Neuronal stem cell (in vitro differentiated cells): ENCODE measurements at regions not wholly inside any gene's neighbourhood (a gene's known extent, or its start where the extent isn't known, plus 50 kb on each side); places are given as distances from the start of the nearest gene placed in this dataset.

Source experiments
- DNase-seq: peaks from one replicate; pipeline ENCODE4 v3.0.0-alpha.2; 2013; ENCODE audit warnings: low spot score
- H2AFZ ChIP-seq: one replicate; pipeline ENCODE4 v1.6.1; 2013; ENCODE audit warnings: mild to moderate bottlenecking, low read length, inconsistent platforms
- H2AK5ac ChIP-seq: 2 replicates; pipeline ENCODE4 v1.6.1; 2013; ENCODE audit warnings: low read depth, mild to moderate bottlenecking, inconsistent platforms, low read length, moderate library complexity, mixed read lengths
- H2BK120ac ChIP-seq: 2 replicates; pipeline ENCODE4 v1.6.1; 2013; ENCODE audit warnings: low read depth, mild to moderate bottlenecking, inconsistent platforms, low read length, moderate library complexity, mixed read lengths
- H2BK12ac ChIP-seq: one replicate; pipeline ENCODE4 v1.6.1; 2013; ENCODE audit warnings: low read length, inconsistent platforms
- H2BK15ac ChIP-seq: 2 replicates; pipeline ENCODE4 v1.6.1; 2013; ENCODE audit warnings: mild to moderate bottlenecking, low read length, inconsistent platforms, mixed read lengths
- H2BK5ac ChIP-seq: one replicate; pipeline ENCODE4 v1.6.1; 2013; ENCODE audit warnings: inconsistent platforms, mild to moderate bottlenecking, low read length, moderate library complexity
- H3K14ac ChIP-seq: one replicate; pipeline ENCODE4 v1.6.1; 2013; ENCODE audit warnings: low read length, inconsistent platforms
- H3K18ac ChIP-seq: 2 replicates; pipeline ENCODE4 v1.6.1; 2013; ENCODE audit warnings: low read length, inconsistent platforms
- H3K23ac ChIP-seq: 2 replicates; pipeline ENCODE4 v1.6.1; 2013; ENCODE audit warnings: low read depth, mild to moderate bottlenecking, mixed read lengths, low read length, inconsistent platforms; ENCODE audit not compliant: poor library complexity
- H3K27ac ChIP-seq: replicated peaks from 3 replicates; pipeline ENCODE4 v1.5.1; 2013; ENCODE audit warnings: low read length, inconsistent platforms
- H3K27me3 ChIP-seq, 3 experiments: 2 replicates each; pipeline ENCODE4 v1.6.1; 2013; ENCODE audit warnings: low read length in 3 of 3, mild to moderate bottlenecking in 2 of 3, inconsistent platforms in 1 of 3, low read depth in 1 of 3, mixed read lengths in 1 of 3, moderate library complexity in 1 of 3; ENCODE audit not compliant: control insufficient read depth in 3 of 3, insufficient read depth in 3 of 3
- H3K36me3 ChIP-seq, 2 donors: replicated peaks in 1 of 2; 2 replicates each; pipeline ENCODE4 v1.6.1; 2013; ENCODE audit warnings: low read length in 2 of 2; ENCODE audit not compliant: control insufficient read depth in 2 of 2, insufficient read depth in 2 of 2
- H3K4ac ChIP-seq: 2 replicates; pipeline ENCODE4 v1.6.1; 2013; ENCODE audit warnings: inconsistent platforms, mild to moderate bottlenecking, low read length, moderate library complexity
- H3K4me1 ChIP-seq, 2 donors: 1 replicate in 1 of 2; 2 replicates in 1 of 2; pipeline ENCODE4 v1.6.1; 2013; ENCODE audit warnings: low read length in 2 of 2, low read depth in 1 of 2; ENCODE audit not compliant: control insufficient read depth in 2 of 2, insufficient read depth in 1 of 2
- H3K4me2 ChIP-seq: one replicate; pipeline ENCODE4 v1.6.1; 2013; ENCODE audit warnings: mild to moderate bottlenecking, low read length, inconsistent platforms; ENCODE audit not compliant: insufficient read depth, poor library complexity, severe bottlenecking
- H3K4me3 ChIP-seq, 2 donors: 2 replicates each; pipeline ENCODE4 v1.5.1; 2013; ENCODE audit warnings: low read length in 2 of 2, mild to moderate bottlenecking in 2 of 2, inconsistent platforms in 1 of 2, moderate library complexity in 1 of 2
- H3K79me1 ChIP-seq: one replicate; pipeline ENCODE4 v1.6.1; 2013; ENCODE audit warnings: low read depth, mild to moderate bottlenecking, inconsistent platforms, low read length, moderate library complexity
- H3K9ac ChIP-seq: one replicate; pipeline ENCODE4 v1.6.1; 2013; ENCODE audit warnings: mild to moderate bottlenecking, low read depth, low read length, inconsistent platforms; ENCODE audit not compliant: poor library complexity
- H3K9me3 ChIP-seq, 2 donors: replicated peaks in 1 of 2; 2 replicates each; pipeline versions ENCODE3 to v1.6.1; 2013; ENCODE audit warnings: low read length in 2 of 2, mild to moderate bottlenecking in 2 of 2, inconsistent platforms in 1 of 2, low read depth in 1 of 2, mixed read lengths in 1 of 2, moderate library complexity in 1 of 2; ENCODE audit not compliant: control insufficient read depth in 2 of 2, insufficient read depth in 1 of 2
- H4K8ac ChIP-seq: one replicate; pipeline ENCODE4 v1.6.1; 2013; ENCODE audit warnings: low read depth, mild to moderate bottlenecking, inconsistent platforms, low read length, moderate library complexity
- H4K91ac ChIP-seq: one replicate; pipeline ENCODE4 v1.6.1; 2013; ENCODE audit warnings: low read length, low read depth, mild to moderate bottlenecking, inconsistent platforms; ENCODE audit not compliant: poor library complexity
- WGBS, 2 donors: extraction: QIAGEN DNeasy Blood & Tissue Kit; methylation state at CpG; one replicate each; pipeline ENCODE4 v1.1.7; 2013; ENCODE audit warnings: missing lambda C conversion rate in 2 of 2, mixed read lengths in 1 of 2; ENCODE audit not compliant: insufficient read length in 2 of 2, insufficient replicate concordance in 1 of 2; ENCODE audit errors: extremely low coverage in 2 of 2; 5-methylcytosine and 5-hydroxymethylcytosine counted together

DNA sequence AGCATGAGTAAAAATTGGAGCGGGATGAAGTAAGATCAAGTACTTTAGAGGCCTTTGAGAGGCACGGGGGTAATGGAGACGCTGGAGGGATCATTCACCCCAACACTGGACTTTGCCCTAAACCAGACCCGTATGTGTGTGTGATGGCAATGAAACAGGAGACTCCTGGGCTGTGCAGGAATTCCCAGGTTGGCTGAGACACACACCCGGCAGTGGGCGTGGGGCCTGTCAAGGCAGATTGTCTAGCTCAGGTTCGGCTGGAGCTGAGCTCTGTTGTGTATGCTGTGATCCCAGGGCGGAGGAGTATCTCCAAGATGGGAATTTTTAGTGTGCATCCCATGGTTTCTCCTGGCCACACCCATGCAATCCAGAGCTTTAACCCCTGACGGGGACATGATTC is 83.2 kb upstream of the MC2R start:
- peak overlapping the region; percentile 17 for H2AFZ ChIP-seq
- no CpG with 5 or more reads among the region's 9 CpGs for WGBS, 2 donors
- H3K4me1 ChIP-seq: no peaks in the 10 kb centered on the region
- no peak overlapping the region for H2BK5ac ChIP-seq
- H3K79me1 ChIP-seq: no peaks in the 10 kb centered on the region
- no peak overlapping the region for H2BK12ac ChIP-seq
- H3K9me3 ChIP-seq: peaks cover 0 to 4% of the 10 kb centered on the region in 2 donors
- H3K9ac ChIP-seq: no peak overlapping the region
- no peak overlapping the region for H3K4me2 ChIP-seq
- no peak overlapping the region for H2BK15ac ChIP-seq
- no peaks in the 10 kb centered on the region for H3K36me3 ChIP-seq
- H2BK120ac ChIP-seq: no peak overlapping the region
- H4K91ac ChIP-seq: no peak overlapping the region
- H3K23ac ChIP-seq: no peak overlapping the region
- H3K4me3 ChIP-seq: no peak overlapping the region
- H3K27ac ChIP-seq: no peak overlapping the region
- no peak overlapping the region for H2AK5ac ChIP-seq
- no peak overlapping the region for H3K4ac ChIP-seq
- no peak for DNase-seq
- no peak overlapping the region for H3K14ac ChIP-seq
- H3K27me3 ChIP-seq: no peaks in the 10 kb centered on the region
- no peak overlapping the region for H4K8ac ChIP-seq
- H3K18ac ChIP-seq: no peak overlapping the region

DNA sequence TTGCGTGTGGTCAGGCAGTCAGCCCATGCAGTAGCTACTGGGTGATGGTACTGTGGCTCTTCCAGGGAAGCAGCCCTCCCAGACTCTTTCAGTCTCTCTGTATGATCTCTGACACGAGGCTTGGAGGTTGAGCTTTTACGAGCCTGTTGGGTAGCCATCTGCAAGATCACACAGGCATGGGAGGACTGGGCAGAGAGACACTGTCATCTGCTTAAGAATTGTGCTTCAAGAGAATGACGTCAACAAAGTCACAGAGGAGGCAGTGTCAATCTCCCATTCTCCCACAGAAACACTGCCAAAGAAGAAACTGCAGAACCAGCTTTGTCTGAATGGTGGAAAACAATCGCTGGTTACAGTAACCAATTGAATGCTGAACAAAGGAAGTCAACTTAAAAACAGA is 78.4 kb upstream of the MC2R start:
- H2BK5ac ChIP-seq: no peak overlapping the region
- no peak overlapping the region for H3K4me3 ChIP-seq
- H2AFZ ChIP-seq: no peak overlapping the region
- H3K36me3 ChIP-seq: no peaks in the 10 kb centered on the region
- H3K27me3 ChIP-seq: no peaks in the 10 kb centered on the region
- no peak overlapping the region for H3K27ac ChIP-seq
- H3K18ac ChIP-seq: peak overlapping the region; percentile 15
- no peak for DNase-seq
- no peak overlapping the region for H3K4me2 ChIP-seq
- no peaks in the 10 kb centered on the region for H3K79me1 ChIP-seq
- whole genome bisulfite sequencing, 2 donors: no CpG with 5 or more reads among the region's 5 CpGs
- H3K23ac ChIP-seq: no peak overlapping the region
- no peak overlapping the region for H3K4ac ChIP-seq
- H4K91ac ChIP-seq: no peak overlapping the region
- no peak overlapping the region for H2AK5ac ChIP-seq
- no peak overlapping the region for H3K14ac ChIP-seq
- no peak overlapping the region for H2BK12ac ChIP-seq
- H3K9me3 ChIP-seq: peaks cover 0 to 2% of the 10 kb centered on the region in 2 donors
- H2BK120ac ChIP-seq: no peak overlapping the region
- H2BK15ac ChIP-seq: no peak overlapping the region
- H3K9ac ChIP-seq: no peak overlapping the region
- no peaks in the 10 kb centered on the region for H3K4me1 ChIP-seq
- H4K8ac ChIP-seq: no peak overlapping the region

DNA sequence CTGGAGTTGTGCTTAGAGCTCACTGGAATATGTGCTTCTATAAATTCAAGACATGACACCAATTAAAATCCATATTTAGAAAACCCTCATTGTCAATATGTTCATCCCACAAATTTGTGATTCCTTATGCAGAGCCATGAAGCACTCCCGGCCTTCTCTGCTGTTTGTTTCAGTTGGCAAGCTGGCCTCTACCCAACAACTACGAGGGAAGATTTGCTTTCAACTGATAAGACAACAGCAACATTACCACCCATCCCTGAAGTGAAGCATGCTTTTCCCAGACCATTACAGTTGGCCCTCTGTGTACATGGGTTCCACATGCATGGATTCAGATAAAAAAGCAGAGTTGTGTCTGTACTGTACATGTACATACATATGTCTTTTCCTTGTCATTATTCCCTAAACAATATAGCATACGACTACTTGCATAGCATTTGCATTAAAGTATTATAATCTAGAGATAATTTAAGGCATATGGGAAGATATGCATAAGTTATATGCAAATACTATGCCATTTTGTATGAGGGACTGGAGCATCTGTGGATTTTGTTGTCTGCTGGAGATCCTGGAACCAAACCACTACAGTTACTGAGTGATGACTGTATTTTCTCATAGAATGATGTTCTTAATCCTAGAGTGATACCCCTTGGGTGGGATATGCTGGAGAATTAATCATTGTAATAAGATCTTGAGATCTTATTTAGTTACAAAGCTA is 77.6 kb upstream of the MC2R start:
- no peak overlapping the region for H2BK12ac ChIP-seq
- H2AK5ac ChIP-seq: no peak overlapping the region
- no peak overlapping the region for H3K23ac ChIP-seq
- H3K36me3 ChIP-seq: no peaks in the 10 kb centered on the region
- no peak overlapping the region for H3K18ac ChIP-seq
- H4K91ac ChIP-seq: no peak overlapping the region
- H3K9me3 ChIP-seq: peaks cover 0 to 2% of the 10 kb centered on the region in 2 donors
- H4K8ac ChIP-seq: no peak overlapping the region
- H3K4ac ChIP-seq: no peak overlapping the region
- H3K27ac ChIP-seq: no peak overlapping the region
- no peak overlapping the region for H3K4me3 ChIP-seq
- H3K9ac ChIP-seq: no peak overlapping the region
- no peak overlapping the region for H3K14ac ChIP-seq
- DNase-seq: no peak
- no peaks in the 10 kb centered on the region for H3K27me3 ChIP-seq
- no peak overlapping the region for H3K4me2 ChIP-seq
- H2BK5ac ChIP-seq: no peak overlapping the region
- no peaks in the 10 kb centered on the region for H3K4me1 ChIP-seq
- H2BK15ac ChIP-seq: no peak overlapping the region
- no peaks in the 10 kb centered on the region for H3K79me1 ChIP-seq
- no peak overlapping the region for H2AFZ ChIP-seq
- H2BK120ac ChIP-seq: no peak overlapping the region
- no CpG with 5 or more reads among the region's 3 CpGs for WGBS, 2 donors

DNA sequence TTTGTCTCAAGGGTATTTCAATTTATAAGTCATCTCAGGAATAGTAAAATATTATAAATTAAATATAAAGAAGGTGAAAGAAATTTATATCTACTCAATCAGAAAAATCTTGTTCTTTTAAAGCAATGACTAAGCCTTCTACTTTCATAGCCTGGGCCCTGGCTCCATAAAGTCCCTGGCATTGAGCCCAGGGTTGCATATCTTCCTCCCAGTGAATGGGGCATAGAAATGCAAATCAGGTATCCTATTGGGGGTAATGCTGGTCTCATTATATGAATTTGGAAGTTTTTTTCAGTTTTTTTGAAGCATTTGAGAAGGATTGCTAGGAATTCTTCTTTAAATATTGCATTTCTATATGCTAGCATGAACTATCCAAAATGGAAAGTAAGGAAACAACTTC is 73.9 kb upstream of the MC2R start:
- no peak for DNase-seq
- Histone ChIP-seq H2BK15ac (no peak overlapping the region), H3K9me3 (peaks cover 0 to 2% of the 10 kb centered on the region in 2 donors), H2BK5ac (no peak overlapping the region), H3K9ac (no peak overlapping the region), H3K79me1 (no peaks in the 10 kb centered on the region), H3K4me1 (no peaks in the 10 kb centered on the region), H2AK5ac (no peak overlapping the region), H4K8ac (no peak overlapping the region), H2AFZ (no peak overlapping the region), H3K27ac (no peak overlapping the region), H3K36me3 (no peaks in the 10 kb centered on the region), H2BK12ac (no peak overlapping the region), H4K91ac (no peak overlapping the region), H3K14ac (no peak overlapping the region), H3K4ac (no peak overlapping the region), H3K18ac (no peak overlapping the region), H3K27me3 (no peaks in the 10 kb centered on the region), H3K23ac (no peak overlapping the region), H3K4me3 (no peak overlapping the region), H2BK120ac (no peak overlapping the region), H3K4me2 (no peak overlapping the region)
